HL-60 (cell line): ENCODE measurements at regions not wholly inside any gene's neighbourhood (a gene's known extent, or its start where the extent isn't known, plus 50 kb on each side); places are given as distances from the start of the nearest gene placed in this dataset.

Experiments used
- CTCF ChIP-seq: IDR thresholded peaks from one replicate; pipeline ENCODE4 v1.5.1; 2011; ENCODE audit warnings: low read length, control low read depth, inconsistent platforms; ENCODE audit not compliant: insufficient read depth
- REST ChIP-seq: IDR thresholded peaks from 2 replicates; pipeline ENCODE4 v1.6.1; 2012; ENCODE audit warnings: low read depth; ENCODE audit not compliant: insufficient replicate concordance

- TF ChIP-seq CTCF (no peak), REST (no peak)
These were observed 358.0 kb upstream of the MGMT start for GRCh38 chr10:129108994-129109393.
